LNCAP (cell line): ENCODE measurements at regions not wholly inside any gene's neighbourhood (a gene's known extent, or its start where the extent isn't known, plus 50 kb on each side); places are given as distances from the start of the nearest gene placed in this dataset.

Source experiments
- CTCF ChIP-seq: fragments of 450-650 bp; IDR thresholded peaks from 2 replicates; pipeline ENCODE4 v1.5.1; 2017; ENCODE audit warnings: mild to moderate bottlenecking

- TF ChIP-seq CTCF, result no peak
Observed at GRCh38 chr3:106342386-106342785, 473.6 kb upstream of the CBLB start.

- no peak for TF ChIP-seq CTCF
Observed at GRCh38 chr3:106343811-106344210, 475.0 kb upstream of the CBLB start.

- no peak for TF ChIP-seq CTCF
Observed at GRCh38 chr3:106345353-106346027, 476.7 kb upstream of the CBLB start.

- no peak for TF ChIP-seq CTCF
Observed at GRCh38 chr3:106347350-106347749, 478.5 kb upstream of the CBLB start.

GRCh38 chr3:106348139-106348690 lies 479.4 kb upstream of the CBLB start:
- TF ChIP-seq CTCF, result no peak

GRCh38 chr3:106349191-106349881 lies 480.5 kb upstream of the CBLB start:
- no peak for TF ChIP-seq CTCF

GRCh38 chr3:106355873-106356272 lies 487.1 kb upstream of the CBLB start:
- no peak for TF ChIP-seq CTCF
